HL-60 (cell line): ENCODE measurements at regions not wholly inside any gene's neighbourhood (a gene's known extent, or its start where the extent isn't known, plus 50 kb on each side); places are given as distances from the start of the nearest gene placed in this dataset.

Source experiments
- GABPA ChIP-seq: IDR thresholded peaks from 2 replicates; pipeline ENCODE4 v1.6.1; 2012; ENCODE audit warnings: low read depth
- POLR2AphosphoS5 ChIP-seq: IDR thresholded peaks from 2 replicates; pipeline ENCODE4 v1.6.1; 2012; ENCODE audit warnings: low read depth
- TF ChIP-seq, protein P1 (sequence below): IDR thresholded peaks from one replicate; pipeline ENCODE4 v1.5.1; 2011; ENCODE audit warnings: low read length, control low read depth, inconsistent platforms; ENCODE audit not compliant: insufficient read depth
- TF ChIP-seq, protein P2 (sequence below): IDR thresholded peaks from 2 replicates; pipeline ENCODE4 v1.6.1; 2012; ENCODE audit warnings: low read depth; ENCODE audit not compliant: insufficient replicate concordance

DNA sequence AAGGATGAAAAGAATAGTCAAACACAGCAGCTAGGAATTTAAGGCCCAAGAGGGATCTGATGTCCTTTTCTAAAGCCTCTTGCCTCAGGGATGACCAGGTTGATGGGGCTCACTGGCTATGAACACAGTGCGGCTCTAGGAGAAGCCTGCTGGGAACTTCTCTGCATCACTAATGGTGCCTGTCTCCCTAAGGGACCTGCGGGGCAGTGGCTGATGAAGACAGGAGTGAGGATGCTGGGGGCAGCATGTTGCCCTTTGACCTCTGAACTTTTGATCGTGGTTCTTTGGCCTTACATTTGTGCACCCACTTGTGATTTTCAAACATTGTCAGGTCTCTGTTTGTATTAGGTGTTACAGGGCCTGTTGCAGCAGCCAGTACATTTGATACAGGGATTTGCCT is 64.9 kb upstream of the KLHL25 start:
- TF ChIP-seq, protein P1, sequence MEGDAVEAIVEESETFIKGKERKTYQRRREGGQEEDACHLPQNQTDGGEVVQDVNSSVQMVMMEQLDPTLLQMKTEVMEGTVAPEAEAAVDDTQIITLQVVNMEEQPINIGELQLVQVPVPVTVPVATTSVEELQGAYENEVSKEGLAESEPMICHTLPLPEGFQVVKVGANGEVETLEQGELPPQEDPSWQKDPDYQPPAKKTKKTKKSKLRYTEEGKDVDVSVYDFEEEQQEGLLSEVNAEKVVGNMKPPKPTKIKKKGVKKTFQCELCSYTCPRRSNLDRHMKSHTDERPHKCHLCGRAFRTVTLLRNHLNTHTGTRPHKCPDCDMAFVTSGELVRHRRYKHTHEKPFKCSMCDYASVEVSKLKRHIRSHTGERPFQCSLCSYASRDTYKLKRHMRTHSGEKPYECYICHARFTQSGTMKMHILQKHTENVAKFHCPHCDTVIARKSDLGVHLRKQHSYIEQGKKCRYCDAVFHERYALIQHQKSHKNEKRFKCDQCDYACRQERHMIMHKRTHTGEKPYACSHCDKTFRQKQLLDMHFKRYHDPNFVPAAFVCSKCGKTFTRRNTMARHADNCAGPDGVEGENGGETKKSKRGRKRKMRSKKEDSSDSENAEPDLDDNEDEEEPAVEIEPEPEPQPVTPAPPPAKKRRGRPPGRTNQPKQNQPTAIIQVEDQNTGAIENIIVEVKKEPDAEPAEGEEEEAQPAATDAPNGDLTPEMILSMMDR = no peak
- TF ChIP-seq POLR2AphosphoS5 (no peak), GABPA (no peak)
- TF ChIP-seq, protein P2, sequence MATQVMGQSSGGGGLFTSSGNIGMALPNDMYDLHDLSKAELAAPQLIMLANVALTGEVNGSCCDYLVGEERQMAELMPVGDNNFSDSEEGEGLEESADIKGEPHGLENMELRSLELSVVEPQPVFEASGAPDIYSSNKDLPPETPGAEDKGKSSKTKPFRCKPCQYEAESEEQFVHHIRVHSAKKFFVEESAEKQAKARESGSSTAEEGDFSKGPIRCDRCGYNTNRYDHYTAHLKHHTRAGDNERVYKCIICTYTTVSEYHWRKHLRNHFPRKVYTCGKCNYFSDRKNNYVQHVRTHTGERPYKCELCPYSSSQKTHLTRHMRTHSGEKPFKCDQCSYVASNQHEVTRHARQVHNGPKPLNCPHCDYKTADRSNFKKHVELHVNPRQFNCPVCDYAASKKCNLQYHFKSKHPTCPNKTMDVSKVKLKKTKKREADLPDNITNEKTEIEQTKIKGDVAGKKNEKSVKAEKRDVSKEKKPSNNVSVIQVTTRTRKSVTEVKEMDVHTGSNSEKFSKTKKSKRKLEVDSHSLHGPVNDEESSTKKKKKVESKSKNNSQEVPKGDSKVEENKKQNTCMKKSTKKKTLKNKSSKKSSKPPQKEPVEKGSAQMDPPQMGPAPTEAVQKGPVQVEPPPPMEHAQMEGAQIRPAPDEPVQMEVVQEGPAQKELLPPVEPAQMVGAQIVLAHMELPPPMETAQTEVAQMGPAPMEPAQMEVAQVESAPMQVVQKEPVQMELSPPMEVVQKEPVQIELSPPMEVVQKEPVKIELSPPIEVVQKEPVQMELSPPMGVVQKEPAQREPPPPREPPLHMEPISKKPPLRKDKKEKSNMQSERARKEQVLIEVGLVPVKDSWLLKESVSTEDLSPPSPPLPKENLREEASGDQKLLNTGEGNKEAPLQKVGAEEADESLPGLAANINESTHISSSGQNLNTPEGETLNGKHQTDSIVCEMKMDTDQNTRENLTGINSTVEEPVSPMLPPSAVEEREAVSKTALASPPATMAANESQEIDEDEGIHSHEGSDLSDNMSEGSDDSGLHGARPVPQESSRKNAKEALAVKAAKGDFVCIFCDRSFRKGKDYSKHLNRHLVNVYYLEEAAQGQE = no peak
